Smooth muscle cell (in vitro differentiated cells): ENCODE measurements at regions not wholly inside any gene's neighbourhood (a gene's known extent, or its start where the extent isn't known, plus 50 kb on each side); places are given as distances from the start of the nearest gene placed in this dataset.

Source experiments
- DNase-seq: peaks from one replicate; lab custom pipeline; 2025; ENCODE audit not compliant: unreplicated experiment; lab: John Stamatoyannopoulos, UW
- H2AFZ ChIP-seq: fragments of 200-600 bp; sonication (generic); 2 replicates; pipeline ENCODE4 v1.6.0; 2016; ENCODE audit warnings: antibody characterized with exemption, low read depth, mild to moderate bottlenecking
- H3F3A ChIP-seq: fragments of 200-600 bp; sonication (generic); 2 replicates; pipeline ENCODE4 v1.6.0; 2017; ENCODE audit warnings: antibody characterized with exemption, low read depth
- H3K27ac ChIP-seq: fragments of 200-600 bp; sonication (generic); 2 replicates; pipeline ENCODE4 v1.5.1; 2016; ENCODE audit warnings: low read depth, mild to moderate bottlenecking
- H3K27me3 ChIP-seq: fragments of 200-600 bp; sonication (generic); 2 replicates; pipeline ENCODE4 v1.6.1; 2016; ENCODE audit warnings: low read depth, mild to moderate bottlenecking
- H3K36me3 ChIP-seq: fragments of 200-600 bp; sonication (generic); 2 replicates; pipeline ENCODE4 v1.5.1; 2016; ENCODE audit warnings: low read depth
- H3K4me1 ChIP-seq: fragments of 200-600 bp; sonication (generic); 2 replicates; pipeline ENCODE4 v1.5.1; 2016; ENCODE audit warnings: low read depth
- H3K4me2 ChIP-seq: fragments of 200-600 bp; sonication (generic); 2 replicates; pipeline ENCODE4 v1.6.0; 2016; ENCODE audit warnings: mild to moderate bottlenecking
- H3K4me3 ChIP-seq: fragments of 200-600 bp; sonication (generic); 2 replicates; pipeline ENCODE4 v1.5.1; 2016; ENCODE audit warnings: mild to moderate bottlenecking
- H3K79me2 ChIP-seq: fragments of 200-600 bp; sonication (generic); 2 replicates; pipeline ENCODE4 v1.6.0; 2016; ENCODE audit warnings: low read depth, mild to moderate bottlenecking
- H3K9ac ChIP-seq: fragments of 200-600 bp; sonication (generic); 2 replicates; pipeline ENCODE4 v1.6.0; 2016; ENCODE audit warnings: low read depth
- H3K9me3 ChIP-seq: fragments of 200-600 bp; sonication (generic); replicated peaks from 2 replicates; pipeline ENCODE4 v1.5.1; 2016; ENCODE audit warnings: low read depth
- H4K20me1 ChIP-seq: fragments of 200-600 bp; sonication (generic); 2 replicates; pipeline ENCODE4 v1.6.0; 2016; ENCODE audit warnings: low read depth
- CTCF ChIP-seq: fragments of 200-600 bp; sonication (generic); IDR thresholded peaks from 2 replicates; pipeline ENCODE4 v1.5.1; 2017; ENCODE audit warnings: borderline replicate concordance, mild to moderate bottlenecking, antibody characterized with exemption; ENCODE audit not compliant: insufficient read depth, poor library complexity, severe bottlenecking
- WGBS: methylation state at CpG from one replicate; pipeline ENCODE4 v1.1.7; 2016; ENCODE audit warnings: low lambda C conversion rate; 5-methylcytosine and 5-hydroxymethylcytosine counted together

GRCh38 chr17:5800646-5801045 lies 216.3 kb upstream of the NLRP1 start:
- Histone ChIP-seq H3K4me2 (no peak overlapping the region), H3K9ac (no peak overlapping the region), H4K20me1 (no peaks in the 10 kb centered on the region), H3K9me3 (no peaks in the 10 kb centered on the region), H3K4me1 (peaks cover 11% of the 10 kb centered on the region), H3K36me3 (no peaks in the 10 kb centered on the region), H3K27me3 (peaks cover 31% of the 10 kb centered on the region), H3K27ac (no peak overlapping the region), H3F3A (no peaks in the 10 kb centered on the region), H3K4me3 (no peak overlapping the region), H2AFZ (no peak overlapping the region), H3K79me2 (no peaks in the 10 kb centered on the region)
- no peak for DNase-seq
- WGBS, result 34% methylated on average over 7 of the region's 7 CpGs
- no peak for TF ChIP-seq CTCF

GRCh38 chr17:5804251-5804650 lies 219.9 kb upstream of the NLRP1 start:
- no peak overlapping the region for H3K9ac ChIP-seq
- TF ChIP-seq CTCF, result no peak
- H3K36me3 ChIP-seq, result no peaks in the 10 kb centered on the region
- H3F3A ChIP-seq, result no peaks in the 10 kb centered on the region
- peaks cover 13% of the 10 kb centered on the region for H3K27me3 ChIP-seq
- no peak for DNase-seq
- no peaks in the 10 kb centered on the region for H3K9me3 ChIP-seq
- no peak overlapping the region for H3K4me3 ChIP-seq
- WGBS, result 77% methylated on average over 5 of the region's 5 CpGs
- no peak overlapping the region for H3K27ac ChIP-seq
- no peaks in the 10 kb centered on the region for H4K20me1 ChIP-seq
- no peak overlapping the region for H3K4me2 ChIP-seq
- H3K4me1 ChIP-seq, result no peaks in the 10 kb centered on the region
- H2AFZ ChIP-seq, result no peak overlapping the region
- no peaks in the 10 kb centered on the region for H3K79me2 ChIP-seq

GRCh38 chr17:5809056-5809455 lies 224.7 kb upstream of the NLRP1 start:
- no peak overlapping the region for H3K4me2 ChIP-seq
- no peaks in the 10 kb centered on the region for H3K9me3 ChIP-seq
- H4K20me1 ChIP-seq, result no peaks in the 10 kb centered on the region
- H3K27me3 ChIP-seq, result no peaks in the 10 kb centered on the region
- H3K4me3 ChIP-seq, result no peak overlapping the region
- no peaks in the 10 kb centered on the region for H3K4me1 ChIP-seq
- H3K9ac ChIP-seq, result no peak overlapping the region
- no peaks in the 10 kb centered on the region for H3K36me3 ChIP-seq
- no peak overlapping the region for H3K27ac ChIP-seq
- 89% methylated on average over 1 of the region's 1 CpG for WGBS
- DNase-seq, result no peak
- H3F3A ChIP-seq, result no peaks in the 10 kb centered on the region
- no peaks in the 10 kb centered on the region for H3K79me2 ChIP-seq
- no peak for TF ChIP-seq CTCF
- no peak overlapping the region for H2AFZ ChIP-seq

- Histone ChIP-seq H3K79me2 (no peaks in the 10 kb centered on the region), H3F3A (no peaks in the 10 kb centered on the region), H3K9me3 (no peaks in the 10 kb centered on the region), H4K20me1 (no peaks in the 10 kb centered on the region), H3K4me2 (no peak overlapping the region), H3K4me3 (no peak overlapping the region), H3K9ac (no peak overlapping the region), H3K27ac (no peak overlapping the region), H3K27me3 (no peaks in the 10 kb centered on the region), H3K4me1 (no peaks in the 10 kb centered on the region), H2AFZ (no peak overlapping the region), H3K36me3 (no peaks in the 10 kb centered on the region)
- TF ChIP-seq CTCF, result no peak
- 76% methylated on average over 3 of the region's 3 CpGs for WGBS
- DNase-seq, result no peak
Measured at GRCh38 chr17:5809580-5810188, 225.4 kb upstream of the NLRP1 start.
